GM19035 (cell line): ENCODE measurements at regions not wholly inside any gene's neighbourhood (a gene's known extent, or its start where the extent isn't known, plus 50 kb on each side); places are given as distances from the start of the nearest gene placed in this dataset.

Experiments used
- ATAC-seq: cut with Tn5 transposase; IDR thresholded peaks from one replicate; pipeline ENCODE4 v1.9.1; 2021; ENCODE audit not compliant: unreplicated experiment

DNA sequence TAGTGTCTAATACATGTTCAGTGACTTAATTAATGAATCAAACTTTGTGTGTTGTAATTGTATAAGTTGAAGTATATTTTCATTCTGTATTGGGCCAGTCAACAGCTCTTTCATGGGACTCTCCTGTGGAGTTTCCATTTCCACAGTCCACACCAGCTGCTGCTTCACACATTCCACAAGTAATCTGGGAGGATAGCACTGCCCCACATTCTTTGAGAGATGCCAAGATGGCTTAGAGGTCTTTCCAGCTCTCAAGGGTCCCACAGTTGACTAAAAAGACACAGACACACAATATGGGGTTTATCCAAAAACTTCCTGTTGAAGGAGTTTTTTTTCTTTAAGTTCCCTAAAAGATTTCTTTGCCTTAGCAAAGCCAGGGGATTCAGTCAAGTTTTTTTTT lies 408.3 kb downstream of the AACS start:
- no peak for ATAC-seq

- ATAC-seq, result no peak
Observed at GRCh38 chr12:125487336-125487735, 422.1 kb downstream of the AACS start.

- no peak for ATAC-seq
Observed at GRCh38 chr12:125491553-125491952, 426.3 kb downstream of the AACS start.

- no peak for ATAC-seq
Observed at GRCh38 chr12:125492354-125493270, 427.4 kb downstream of the AACS start.

- ATAC-seq, result no peak
Observed at GRCh38 chr12:125493704-125494308, 428.6 kb downstream of the AACS start.

GRCh38 chr12:125503128-125503527 lies 437.9 kb downstream of the AACS start:
- no peak for ATAC-seq

DNA sequence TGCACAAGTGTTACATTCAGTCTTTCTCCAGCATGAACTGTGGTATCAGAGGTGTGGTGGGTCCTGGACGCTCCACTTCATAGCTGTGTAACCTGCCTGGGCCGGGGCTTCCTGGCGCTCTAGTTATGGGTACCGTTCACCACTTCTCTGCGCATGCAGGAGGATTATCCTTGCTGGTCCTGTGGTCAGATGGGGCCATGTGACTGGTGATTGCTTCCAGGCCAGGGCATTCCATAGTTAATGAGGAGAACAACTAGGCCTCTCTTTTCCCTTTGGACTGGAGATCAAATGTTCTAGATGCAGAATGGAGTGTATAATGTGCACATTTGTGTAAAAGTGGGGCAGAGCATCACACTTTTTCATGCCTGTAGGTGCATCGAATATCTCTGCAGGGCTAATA lies 444.0 kb downstream of the AACS start:
- ATAC-seq, result no peak

DNA sequence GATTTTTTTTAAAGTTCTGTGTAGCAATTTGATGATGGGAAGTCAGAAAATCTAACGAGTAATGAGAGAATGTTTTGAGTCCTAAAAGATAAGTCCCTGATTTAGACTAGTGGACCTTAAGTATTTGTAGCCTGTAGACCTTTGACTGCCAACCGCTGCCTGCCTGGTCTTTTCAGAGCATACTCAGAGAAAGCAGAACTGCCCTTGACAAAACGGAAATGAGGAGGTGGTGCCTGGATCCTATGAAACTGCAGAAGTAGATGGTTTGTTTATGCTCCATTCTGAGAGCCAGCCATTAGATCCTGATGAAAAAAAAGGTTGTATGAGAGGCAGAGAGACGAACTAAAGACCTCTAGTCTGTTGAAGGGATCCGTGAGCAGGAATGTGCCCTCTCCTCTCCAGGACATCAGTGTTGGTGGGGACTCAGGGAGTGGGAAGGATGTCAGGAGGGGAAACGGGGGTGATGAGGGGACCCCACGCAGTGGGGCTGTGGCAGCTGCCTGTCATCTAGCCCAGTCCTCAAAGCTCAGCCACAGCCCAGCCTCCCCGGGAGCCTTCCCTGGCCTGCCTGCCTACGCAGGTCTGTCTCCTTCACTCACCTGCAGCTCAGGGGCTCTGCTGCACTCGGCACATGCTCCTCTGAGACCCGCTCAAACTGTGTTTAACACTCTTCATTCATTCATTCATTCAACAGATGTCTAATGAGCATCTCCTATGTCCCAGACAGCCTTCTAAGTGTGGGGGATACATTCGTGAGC lies 447.5 kb downstream of the AACS start:
- no peak for ATAC-seq

GRCh38 chr12:125515887-125516286 lies 450.7 kb downstream of the AACS start:
- ATAC-seq, result no peak

- no peak for ATAC-seq
Observed at GRCh38 chr12:125518074-125518473, 452.8 kb downstream of the AACS start.

DNA sequence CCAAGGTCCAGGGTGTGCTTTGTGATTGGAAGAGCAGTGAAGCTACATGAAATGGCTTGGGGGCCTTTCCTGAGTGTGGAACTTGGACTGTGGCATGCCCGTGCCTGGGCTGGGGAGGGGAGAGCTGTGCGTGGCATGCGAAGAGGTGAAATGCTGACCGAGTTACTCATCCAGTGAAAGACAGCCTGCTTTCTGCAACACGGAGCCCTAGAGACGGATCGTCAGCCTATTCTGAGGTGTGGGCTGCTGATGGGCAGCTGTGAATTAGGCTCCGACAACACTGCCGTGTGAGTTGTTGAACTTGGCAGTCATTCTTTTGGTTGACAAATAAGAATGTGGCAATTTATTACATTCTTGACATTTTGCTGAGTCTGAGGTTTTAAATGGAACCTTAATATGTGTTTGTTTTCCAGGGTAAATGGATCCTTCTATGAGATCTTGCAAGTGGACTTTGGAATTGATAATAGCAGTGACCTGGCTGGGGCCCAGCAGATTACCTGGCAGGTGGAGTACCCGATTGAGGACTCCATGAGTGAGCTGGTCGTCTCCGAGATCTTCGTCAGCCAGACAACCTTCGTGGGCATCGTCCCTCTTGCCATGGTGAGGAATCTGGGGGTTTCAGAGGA lies 453.9 kb downstream of the AACS start:
- ATAC-seq, result no peak

DNA sequence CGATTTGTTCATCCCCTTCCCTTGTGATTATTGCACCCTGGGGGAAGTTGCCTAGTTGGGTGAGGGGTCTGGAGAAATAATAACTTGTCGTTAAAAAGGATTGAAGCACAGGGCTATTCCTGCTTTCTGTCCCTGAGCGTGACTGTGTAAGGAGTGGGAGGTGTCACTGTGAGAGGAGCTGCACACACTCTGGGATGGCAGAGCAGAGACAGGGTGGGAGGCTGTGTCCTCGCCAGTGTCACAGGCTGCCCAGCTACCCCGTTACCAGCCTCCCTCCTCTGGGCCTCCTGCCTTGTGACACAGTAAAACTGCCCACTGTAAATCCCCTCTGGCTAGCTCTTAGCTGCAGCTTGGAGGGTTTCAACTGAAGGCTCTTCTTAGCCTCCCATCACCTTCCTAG lies 460.6 kb downstream of the AACS start:
- no peak for ATAC-seq

GRCh38 chr12:125528281-125528680 lies 463.0 kb downstream of the AACS start:
- ATAC-seq, result no peak

DNA sequence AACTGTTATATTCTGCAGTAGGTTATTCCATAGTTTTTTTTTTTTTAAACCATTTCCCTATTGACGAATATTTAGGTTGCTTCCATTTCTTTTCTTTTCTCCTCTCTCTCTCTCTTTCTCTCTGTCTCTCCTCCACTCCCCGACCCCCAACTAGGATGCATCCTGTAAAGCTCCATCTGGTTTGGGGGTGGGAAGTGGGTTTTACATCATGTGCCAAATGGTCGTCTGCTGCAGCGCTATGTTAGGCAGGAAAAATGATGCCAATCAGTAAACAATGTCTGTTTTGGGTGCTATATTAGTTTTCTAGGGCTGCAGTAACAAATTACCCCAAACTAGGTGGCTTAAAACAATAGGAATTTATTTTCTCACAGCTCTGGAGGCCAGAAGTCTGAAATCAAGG lies 465.0 kb downstream of the AACS start:
- no peak for ATAC-seq

DNA sequence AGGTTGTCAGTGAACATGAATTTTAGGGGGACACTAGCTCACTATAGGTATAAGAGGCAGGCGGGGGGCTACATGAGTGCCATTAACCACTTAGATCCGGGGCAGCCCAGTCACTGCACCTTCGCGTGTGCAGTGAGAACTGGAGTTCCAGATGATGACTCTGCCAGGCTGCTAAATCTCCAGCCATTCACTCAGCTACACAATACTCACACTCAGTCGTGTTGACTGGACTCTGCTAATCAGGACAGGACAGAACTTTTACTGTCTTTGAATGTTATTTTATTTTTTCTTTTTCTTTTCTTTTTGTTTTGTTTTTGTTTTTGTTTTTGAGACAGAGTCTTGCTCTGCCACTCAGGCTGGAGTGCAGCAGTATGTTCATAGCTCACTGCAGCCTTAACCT lies 465.6 kb downstream of the AACS start:
- no peak for ATAC-seq

GRCh38 chr12:125531574-125531973 lies 466.3 kb downstream of the AACS start:
- ATAC-seq, result no peak

DNA sequence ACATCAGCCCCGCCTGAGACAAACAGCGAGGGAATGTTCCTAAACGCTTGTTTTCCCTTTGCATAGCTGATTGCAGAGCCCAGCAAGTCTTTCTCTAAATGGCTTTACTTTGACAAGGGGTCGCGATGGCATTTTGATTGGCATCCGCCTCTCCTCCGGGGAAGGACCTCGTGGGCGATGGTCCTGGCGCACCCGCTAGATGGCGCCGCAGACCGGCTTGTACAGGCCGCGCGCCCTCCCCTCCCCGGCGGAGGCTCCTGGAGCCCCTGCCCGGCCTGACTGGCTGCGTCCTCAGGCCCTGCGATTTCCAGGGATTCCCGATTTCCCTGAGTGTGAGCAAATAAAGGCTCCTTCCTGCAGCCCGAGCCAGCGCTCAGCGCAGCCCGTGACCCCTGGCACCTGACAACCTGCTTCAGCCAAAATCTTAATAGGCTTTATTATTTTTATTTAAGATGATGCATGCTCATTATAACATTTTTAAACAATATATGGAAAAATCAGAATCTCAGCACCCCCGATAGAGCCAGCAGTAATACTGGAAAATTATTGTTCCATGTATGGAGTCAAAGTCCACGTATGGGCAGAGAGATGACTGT lies 468.3 kb downstream of the AACS start:
- peak; percentile 62 for ATAC-seq

DNA sequence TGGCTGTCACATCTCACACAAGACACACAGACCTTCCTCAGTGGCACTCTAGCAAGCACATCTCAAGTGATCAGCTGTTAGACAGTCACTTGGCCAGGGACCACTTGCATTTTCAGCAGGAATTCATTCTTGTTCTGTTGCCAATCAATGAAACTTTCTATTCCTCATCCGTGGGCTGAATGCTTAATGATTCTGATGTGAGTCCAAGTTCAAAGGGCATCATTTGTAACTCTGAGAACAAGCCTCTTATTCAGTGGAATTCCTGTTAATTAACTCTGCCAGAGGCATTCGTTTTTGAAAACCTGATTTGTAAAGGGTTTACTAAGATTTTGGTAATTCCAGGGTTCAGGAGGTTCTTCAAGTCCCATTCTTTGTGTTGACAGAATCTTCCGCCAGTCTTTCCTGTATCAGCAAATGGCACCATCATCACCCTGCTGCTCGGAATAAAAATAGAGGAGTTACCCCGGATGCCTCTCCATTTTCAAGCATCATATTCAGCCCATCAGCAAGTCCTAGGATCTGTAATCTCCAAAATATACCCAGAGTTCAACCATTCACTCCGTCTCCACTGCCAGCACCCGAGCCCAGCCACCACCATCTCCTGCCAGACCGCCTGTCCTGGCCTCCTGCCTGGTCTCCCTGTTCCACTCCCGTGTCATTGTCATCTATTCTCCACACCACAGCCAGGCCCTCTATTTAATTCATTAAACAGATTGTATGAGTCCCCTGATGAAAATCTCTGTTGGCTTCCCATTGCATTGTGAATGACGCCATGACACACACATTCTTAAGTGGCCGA lies 473.4 kb downstream of the AACS start:
- no peak for ATAC-seq

DNA sequence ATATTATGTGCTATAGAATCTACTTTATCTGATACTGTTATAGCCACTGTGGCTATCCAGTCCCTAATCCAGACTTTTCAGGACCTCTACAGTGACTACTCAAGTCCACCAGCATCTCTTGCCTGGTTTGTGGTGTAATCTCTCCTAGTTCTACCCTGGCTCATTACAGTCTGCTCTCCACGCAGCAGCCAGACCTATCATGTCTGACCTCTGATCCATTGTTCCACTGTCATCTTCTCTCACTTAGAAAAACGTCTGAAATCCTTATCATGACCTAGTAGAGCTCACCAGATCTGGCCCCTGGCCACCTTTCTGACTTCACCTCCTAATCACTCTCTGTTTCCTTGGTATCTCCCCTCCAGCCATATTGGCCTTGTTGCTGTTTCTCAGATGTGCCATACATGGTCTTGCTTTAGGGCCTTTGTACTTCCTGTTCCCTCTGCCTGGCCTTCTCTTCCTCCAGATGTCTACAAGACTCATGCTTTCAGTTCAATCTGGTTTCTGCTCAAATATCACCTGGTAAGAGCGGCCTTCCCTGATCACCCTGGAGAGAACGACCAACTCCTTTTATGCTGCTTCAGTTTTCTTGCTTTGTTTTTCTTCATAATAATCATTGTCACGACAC lies 475.5 kb downstream of the AACS start:
- no peak for ATAC-seq

DNA sequence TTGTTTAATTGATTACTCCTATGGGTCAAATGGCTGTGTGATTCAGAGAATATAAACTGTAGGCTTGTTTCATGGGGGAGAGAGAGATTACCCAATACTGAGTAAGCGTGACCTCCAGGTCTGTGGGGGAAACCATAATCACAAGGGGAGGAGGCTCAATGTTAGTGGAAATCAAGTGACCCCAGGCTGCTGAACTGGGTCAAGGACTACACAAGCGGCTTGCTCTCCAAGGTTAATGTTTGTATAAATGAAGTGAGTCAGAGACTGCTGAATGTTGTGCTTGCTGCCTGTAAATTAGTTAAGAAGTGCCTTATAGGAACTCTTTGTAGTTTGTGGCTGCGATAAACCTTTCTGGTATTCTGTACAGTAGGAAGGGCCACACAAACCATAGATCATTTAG lies 479.7 kb downstream of the AACS start:
- ATAC-seq, result no peak
